SU-DHL-6 (cell line): ENCODE measurements at regions not wholly inside any gene's neighbourhood (a gene's known extent, or its start where the extent isn't known, plus 50 kb on each side); places are given as distances from the start of the nearest gene placed in this dataset.

Experiments used
- H2AFZ ChIP-seq: fragments of 200-600 bp; sonication (generic); 2 replicates; pipeline ENCODE4 v1.6.1; 2014; ENCODE audit warnings: low read depth, mild to moderate bottlenecking, moderate library complexity, mixed read lengths, antibody characterized with exemption, low read length; ENCODE audit not compliant: severe bottlenecking
- H3F3A ChIP-seq: fragments of 200-600 bp; shearing (Covaris generic); 2 replicates; pipeline ENCODE4 v1.6.0; 2016; ENCODE audit warnings: antibody characterized with exemption, mild to moderate bottlenecking; ENCODE audit not compliant: insufficient read depth
- H3K27ac ChIP-seq: fragments of 200-600 bp; sonication (generic); 2 replicates; pipeline ENCODE4 v1.5.1; 2016; ENCODE audit warnings: low read depth, mild to moderate bottlenecking, low read length, moderate library complexity, mixed read lengths
- H3K27me3 ChIP-seq: fragments of 200-600 bp; sonication (generic), shearing (Covaris generic); 2 replicates; pipeline ENCODE4 v1.6.0; 2014; ENCODE audit warnings: mild to moderate bottlenecking, low read length
- H3K36me3 ChIP-seq: fragments of 200-600 bp; sonication (generic); 2 replicates; pipeline ENCODE4 v1.6.1; 2014; ENCODE audit warnings: mild to moderate bottlenecking, low read length, mixed read lengths
- H3K4me2 ChIP-seq: fragments of 300-600, 200-600 bp; shearing (Covaris generic), sonication (generic); 2 replicates; pipeline ENCODE4 v1.6.0; 2014; ENCODE audit warnings: low read length, low read depth, mild to moderate bottlenecking; ENCODE audit not compliant: poor library complexity, severe bottlenecking
- H3K4me3 ChIP-seq: fragments of 200-600 bp; sonication (generic); 2 replicates; pipeline ENCODE4 v1.5.1; 2014; ENCODE audit warnings: antibody characterized with exemption, low read length, mild to moderate bottlenecking, mixed read lengths; ENCODE audit not compliant: insufficient read depth, poor library complexity, severe bottlenecking
- H3K79me2 ChIP-seq: fragments of 200-600 bp; sonication (generic); 2 replicates; pipeline ENCODE4 v1.6.1; 2014; ENCODE audit warnings: mild to moderate bottlenecking, low read length, moderate library complexity; ENCODE audit not compliant: insufficient read depth
- H3K9ac ChIP-seq: fragments of 200-600 bp; sonication (generic); 2 replicates; pipeline ENCODE4 v1.7.0; 2014; ENCODE audit warnings: mild to moderate bottlenecking, low read length
- H3K9me2 ChIP-seq: fragments of 200-600 bp; sonication (generic); replicated peaks from 2 replicates; pipeline ENCODE4 v1.6.1; 2014; ENCODE audit warnings: low read length; ENCODE audit not compliant: insufficient read depth
- H3K9me3 ChIP-seq: fragments of 200-600 bp; sonication (generic); 2 replicates; pipeline ENCODE4 v1.6.1; 2014; ENCODE audit warnings: low read length, mixed read lengths; ENCODE audit not compliant: insufficient read depth
- H4K20me1 ChIP-seq: fragments of 200-600 bp; sonication (generic); 2 replicates; pipeline ENCODE4 v1.6.1; 2014; ENCODE audit warnings: low read depth, mild to moderate bottlenecking, antibody characterized with exemption, low read length, moderate library complexity, mixed read lengths
- EZH2phosphoT487 ChIP-seq: fragments of 200-600 bp; sonication (generic), shearing (Covaris generic); conservative IDR thresholded peaks from 2 replicates; pipeline ENCODE4 v1.6.1; 2018; ENCODE audit warnings: mild to moderate bottlenecking, antibody characterized with exemption, low read length, moderate library complexity, mixed read lengths
- TF ChIP-seq, protein P1 (sequence below): fragments of 200-600 bp; sonication (generic); IDR thresholded peaks from one replicate; pipeline ENCODE4 v1.5.1; 2017; ENCODE audit warnings: antibody characterized with exemption, mild to moderate bottlenecking, low read length, moderate library complexity; ENCODE audit not compliant: insufficient read depth, poor library complexity, severe bottlenecking

DNA sequence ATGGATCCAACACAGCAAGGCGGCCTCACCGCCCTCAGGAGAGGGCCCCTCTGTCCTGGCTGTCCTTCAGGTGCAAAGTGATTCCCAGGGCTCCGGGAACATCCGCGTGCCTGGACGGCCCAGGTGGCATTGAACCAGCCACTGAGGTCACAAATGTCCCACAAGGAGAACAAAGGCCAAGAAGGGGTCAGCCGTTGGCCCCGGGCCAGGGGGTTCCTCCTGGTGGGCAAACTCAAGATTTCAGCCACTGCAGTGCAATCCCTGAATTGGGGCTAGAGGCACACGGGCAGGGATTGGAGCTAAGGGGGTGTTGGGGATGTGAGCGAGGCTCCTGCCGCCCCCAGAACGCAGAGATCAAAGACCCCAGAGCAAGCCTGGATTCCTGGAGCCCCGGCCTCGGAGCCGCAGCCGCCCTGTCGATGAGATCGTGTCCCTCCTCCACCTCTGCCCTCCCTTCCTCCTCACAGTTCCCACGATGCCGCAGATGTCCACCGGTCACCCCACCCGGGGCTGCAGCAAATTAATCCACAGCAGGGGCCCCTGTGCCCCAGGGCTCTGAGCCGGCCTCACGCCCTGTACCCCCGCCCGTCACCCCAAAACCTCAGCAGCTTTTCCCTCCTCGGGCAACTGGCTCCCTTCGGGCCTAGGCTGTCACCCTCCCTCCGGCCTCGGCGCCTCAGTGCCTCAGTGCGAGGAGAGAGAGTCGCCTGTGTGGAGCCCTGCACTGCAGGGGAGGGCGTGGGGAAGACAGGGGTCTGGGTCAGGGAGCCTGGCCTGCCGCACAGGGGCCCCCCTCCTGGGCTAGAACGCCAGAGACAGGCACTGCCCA lies 56.7 kb upstream of the GALNT9 start:
- Histone ChIP-seq H3K9me2 (no peaks in the 10 kb centered on the region), H3K79me2 (no peaks in the 10 kb centered on the region), H3K36me3 (no peaks in the 10 kb centered on the region), H3K27ac (no peak overlapping the region), H3F3A (no peaks in the 10 kb centered on the region), H4K20me1 (no peaks in the 10 kb centered on the region), H3K9ac (no peak overlapping the region), H3K9me3 (no peaks in the 10 kb centered on the region), H3K4me2 (no peak overlapping the region), H2AFZ (no peak overlapping the region), H3K4me3 (no peak overlapping the region), H3K27me3 (no peaks in the 10 kb centered on the region)
- no peak for TF ChIP-seq EZH2phosphoT487
- TF ChIP-seq, protein P1, sequence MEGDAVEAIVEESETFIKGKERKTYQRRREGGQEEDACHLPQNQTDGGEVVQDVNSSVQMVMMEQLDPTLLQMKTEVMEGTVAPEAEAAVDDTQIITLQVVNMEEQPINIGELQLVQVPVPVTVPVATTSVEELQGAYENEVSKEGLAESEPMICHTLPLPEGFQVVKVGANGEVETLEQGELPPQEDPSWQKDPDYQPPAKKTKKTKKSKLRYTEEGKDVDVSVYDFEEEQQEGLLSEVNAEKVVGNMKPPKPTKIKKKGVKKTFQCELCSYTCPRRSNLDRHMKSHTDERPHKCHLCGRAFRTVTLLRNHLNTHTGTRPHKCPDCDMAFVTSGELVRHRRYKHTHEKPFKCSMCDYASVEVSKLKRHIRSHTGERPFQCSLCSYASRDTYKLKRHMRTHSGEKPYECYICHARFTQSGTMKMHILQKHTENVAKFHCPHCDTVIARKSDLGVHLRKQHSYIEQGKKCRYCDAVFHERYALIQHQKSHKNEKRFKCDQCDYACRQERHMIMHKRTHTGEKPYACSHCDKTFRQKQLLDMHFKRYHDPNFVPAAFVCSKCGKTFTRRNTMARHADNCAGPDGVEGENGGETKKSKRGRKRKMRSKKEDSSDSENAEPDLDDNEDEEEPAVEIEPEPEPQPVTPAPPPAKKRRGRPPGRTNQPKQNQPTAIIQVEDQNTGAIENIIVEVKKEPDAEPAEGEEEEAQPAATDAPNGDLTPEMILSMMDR, result no peak

DNA sequence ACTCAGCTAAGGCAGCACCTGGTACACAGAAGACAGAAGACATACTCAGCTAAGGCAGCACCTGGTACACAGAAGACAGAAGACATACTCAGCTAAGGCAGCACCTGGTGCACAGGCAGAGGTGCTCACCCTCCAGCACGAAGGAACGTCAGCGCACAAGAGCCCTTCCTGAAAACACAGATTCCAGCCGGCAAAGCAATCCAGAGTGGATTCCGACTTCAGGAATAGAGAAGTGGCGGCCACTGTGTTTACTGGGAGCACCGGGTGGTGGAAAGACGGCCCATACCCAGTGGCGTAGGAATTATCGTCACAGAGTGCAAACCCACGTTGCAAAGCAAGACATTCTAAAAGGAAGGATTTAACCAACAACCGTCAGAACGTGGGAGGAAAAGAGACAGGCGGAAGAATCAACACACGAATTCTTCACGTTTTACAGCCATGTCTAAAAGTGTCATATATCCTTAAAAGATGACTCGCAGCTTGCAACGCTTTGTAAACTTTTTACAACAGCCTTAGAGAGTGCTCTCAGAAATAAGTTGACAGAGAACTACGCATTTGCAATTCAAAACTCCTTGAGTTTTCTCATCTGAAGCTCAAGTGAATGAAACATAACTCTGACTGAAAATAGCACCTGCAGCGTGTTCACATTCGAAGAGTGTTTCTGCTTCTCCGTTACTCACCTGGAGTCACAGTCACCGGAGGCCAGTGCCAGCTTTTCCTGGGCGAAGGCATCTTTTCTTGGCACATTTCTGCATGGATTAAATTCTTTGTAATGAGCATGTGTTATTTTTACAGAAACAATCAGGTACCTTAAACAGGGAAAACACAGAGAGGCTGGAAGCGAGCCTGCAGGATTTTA lies 55.8 kb upstream of the GALNT9 start:
- no peaks in the 10 kb centered on the region for H3F3A ChIP-seq
- TF ChIP-seq EZH2phosphoT487, result no peak
- TF ChIP-seq, protein P1, result no peak
- H3K9me3 ChIP-seq, result no peaks in the 10 kb centered on the region
- H3K79me2 ChIP-seq, result no peaks in the 10 kb centered on the region
- H3K4me2 ChIP-seq, result no peak overlapping the region
- no peak overlapping the region for H3K9ac ChIP-seq
- H3K27ac ChIP-seq, result no peak overlapping the region
- H3K9me2 ChIP-seq, result no peaks in the 10 kb centered on the region
- H3K27me3 ChIP-seq, result no peaks in the 10 kb centered on the region
- H3K36me3 ChIP-seq, result no peaks in the 10 kb centered on the region
- H4K20me1 ChIP-seq, result no peaks in the 10 kb centered on the region
- H3K4me3 ChIP-seq, result no peak overlapping the region
- H2AFZ ChIP-seq, result no peak overlapping the region

DNA sequence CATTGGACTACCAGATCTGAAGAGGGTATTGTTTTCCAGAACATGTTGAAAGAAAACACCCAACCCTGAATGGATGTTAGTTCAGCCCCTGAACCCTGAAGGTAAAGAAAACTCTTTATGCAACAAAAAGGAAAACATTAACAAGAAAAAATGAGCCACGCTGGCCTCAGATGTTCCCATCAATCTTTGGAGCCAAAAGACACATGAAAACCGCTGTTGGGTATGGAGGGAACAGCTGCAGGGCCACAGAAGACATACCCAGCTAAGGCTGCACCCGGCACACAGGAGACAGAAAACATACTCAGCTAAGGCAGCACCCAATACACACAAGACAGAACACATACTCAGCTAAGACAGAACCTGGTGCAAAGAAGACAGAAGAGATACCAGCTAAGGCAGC lies 51.3 kb upstream of the GALNT9 start:
- no peaks in the 10 kb centered on the region for H3K79me2 ChIP-seq
- no peak overlapping the region for H3K4me3 ChIP-seq
- H3K9ac ChIP-seq, result no peak overlapping the region
- H2AFZ ChIP-seq, result no peak overlapping the region
- TF ChIP-seq EZH2phosphoT487, result no peak
- TF ChIP-seq, protein P1, result no peak
- H3K4me2 ChIP-seq, result no peak overlapping the region
- H3K27me3 ChIP-seq, result no peaks in the 10 kb centered on the region
- no peaks in the 10 kb centered on the region for H3K9me3 ChIP-seq
- no peaks in the 10 kb centered on the region for H4K20me1 ChIP-seq
- H3K9me2 ChIP-seq, result no peaks in the 10 kb centered on the region
- H3F3A ChIP-seq, result no peaks in the 10 kb centered on the region
- H3K27ac ChIP-seq, result no peak overlapping the region
- no peaks in the 10 kb centered on the region for H3K36me3 ChIP-seq
